ENCODE measurements at regions not wholly inside any gene's neighbourhood (a gene's known extent, or its start where the extent isn't known, plus 50 kb on each side); places are given as distances from the start of the nearest gene placed in this dataset.
"Not testable (repeated sequence)": the region's sequence is repeated elsewhere in the genome, so short reads cannot be mapped to it uniquely, and the experiment has no call there.

GRCh38 chr2:131636704-131637308 is 109.1 kb downstream of the CCDC74A start:
- not testable (repeated sequence) for TF ChIP-seq CTCF (conservative IDR thresholded peaks at IDR 0.05 in 1 of 2, IDR thresholded peaks at IDR 0.05 in 1 of 2; ENCODE audit: low read depth in 1 of 2, low read length in 2 of 2); EZH2 (IDR thresholded peaks at IDR 0.05; ENCODE audit: low read length, missing control alignments)

Data from fibroblast of lung (primary cell).